Stimulated activated CD4-positive, alpha-beta T cell treated with anti-CD3 and anti-CD28 coated beads, Interleukin-2, amount 100 ng/mL, for 24 hours (primary cell): ENCODE measurements at regions not wholly inside any gene's neighbourhood (a gene's known extent, or its start where the extent isn't known, plus 50 kb on each side); places are given as distances from the start of the nearest gene placed in this dataset.

Source experiments
- DNase-seq, 2 donors: peaks; one replicate each; pipeline ENCODE4 v3.0.0-alpha.2; 2020

- no peak for DNase-seq
Measured at GRCh38 chr20:11820838-11821237, 96.9 kb upstream of the BTBD3 start.

DNA sequence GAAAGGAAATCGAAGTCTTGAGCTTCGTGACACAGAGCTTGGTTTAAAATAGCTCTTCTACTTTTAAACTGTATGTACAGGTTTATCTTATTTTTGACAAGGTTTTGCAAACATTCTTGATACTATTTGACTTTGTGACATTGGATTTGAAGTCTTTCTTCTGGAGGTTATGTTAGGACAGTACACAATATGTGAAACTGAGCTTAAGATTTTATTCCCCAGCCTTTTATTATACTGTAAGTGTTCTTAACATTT, 95.2 kb upstream of the BTBD3 start:
- DNase-seq: no peak

DNA sequence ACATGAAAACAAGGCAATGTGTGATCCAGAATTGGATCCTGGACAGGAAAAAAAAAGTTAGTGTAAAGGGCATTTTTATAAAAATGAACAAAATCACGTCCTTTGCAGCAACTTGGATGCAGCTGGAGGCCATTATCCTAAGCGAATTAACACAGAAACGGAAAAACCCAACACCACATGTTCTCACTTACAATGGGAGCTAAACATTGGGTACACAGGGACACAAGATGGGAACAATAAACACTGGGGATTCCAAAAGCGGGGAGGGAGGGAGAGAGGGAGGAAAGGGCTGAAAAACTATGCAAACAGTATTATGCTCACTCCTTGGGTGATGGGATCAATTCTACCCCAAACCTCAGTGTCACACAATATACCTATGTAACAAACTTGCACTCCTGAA, 91.4 kb upstream of the BTBD3 start:
- DNase-seq: no peak

- DNase-seq: no peak
Measured at GRCh38 chr20:11832397-11832796, 85.3 kb upstream of the BTBD3 start.

GRCh38 chr20:11832851-11833250, 84.8 kb upstream of the BTBD3 start:
- DNase-seq: no peak

GRCh38 chr20:11833825-11834224, 83.9 kb upstream of the BTBD3 start:
- no peak for DNase-seq

DNA sequence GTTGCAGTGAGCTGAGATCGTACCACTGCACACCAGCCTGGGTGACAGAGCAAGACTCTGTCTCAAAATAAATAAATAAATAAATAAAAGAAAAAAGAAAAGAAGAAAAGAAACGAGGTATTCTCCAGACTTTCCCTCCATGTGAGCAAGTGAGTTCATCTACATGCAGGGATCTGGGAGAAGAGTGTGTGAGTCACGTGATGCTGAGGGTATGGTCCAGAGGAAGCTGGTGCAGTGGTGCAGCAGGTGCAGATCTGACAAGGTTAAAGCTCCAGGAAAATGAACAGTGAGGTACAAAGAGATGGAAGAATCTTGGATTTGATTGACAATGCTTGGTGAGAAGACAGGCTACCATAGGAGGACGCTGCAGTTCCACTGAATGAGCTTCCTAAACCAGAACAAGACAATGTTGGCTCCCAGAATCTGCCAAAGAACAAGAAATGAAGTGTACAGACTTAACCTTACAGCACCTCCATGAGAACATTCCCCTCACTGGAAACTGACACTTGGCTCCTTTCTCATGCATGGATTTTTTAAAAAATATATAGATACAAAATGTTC, 79.5 kb upstream of the BTBD3 start:
- no peak for DNase-seq

DNA sequence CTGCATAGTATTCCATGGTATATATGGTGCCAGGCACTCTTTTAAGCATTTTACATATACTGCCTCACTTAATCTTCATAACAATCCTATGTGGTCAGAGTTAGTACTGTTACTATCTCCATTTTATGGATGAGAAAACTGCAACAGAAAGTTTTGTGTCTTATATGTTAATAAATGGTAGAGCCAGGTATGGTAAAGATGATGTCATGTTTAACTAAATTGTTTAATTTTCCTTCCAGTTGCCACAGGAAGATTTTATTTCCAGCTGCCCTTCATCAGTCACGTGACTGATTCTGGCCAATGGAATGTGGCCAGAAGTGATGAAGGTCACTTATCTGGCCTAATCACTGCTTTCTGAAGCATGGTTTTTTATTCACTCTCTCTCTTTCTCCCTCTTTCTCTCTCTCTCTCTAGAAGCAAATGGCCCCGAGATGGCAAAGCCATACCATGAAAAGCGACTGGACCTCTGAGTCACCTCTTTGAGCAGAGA, 75.7 kb upstream of the BTBD3 start:
- no peak for DNase-seq

DNA sequence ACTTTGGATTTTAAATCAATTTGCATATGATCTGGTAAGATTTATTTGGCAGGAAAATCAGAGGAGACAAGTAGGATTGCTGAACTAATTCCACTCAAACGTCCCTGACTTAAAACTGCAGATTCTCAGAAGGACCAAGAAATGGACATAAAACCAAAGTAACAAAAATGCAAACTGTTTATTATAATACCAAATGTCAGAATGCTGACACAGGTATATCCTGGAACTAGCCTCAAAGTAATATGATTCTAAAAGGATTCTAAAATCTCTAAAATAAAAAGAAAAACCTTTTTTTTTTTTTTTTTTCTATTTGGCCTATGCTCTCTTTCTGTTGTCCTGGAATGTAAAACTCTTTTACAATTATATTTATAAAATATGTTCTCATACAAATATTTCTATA, 74.4 kb upstream of the BTBD3 start:
- no peak for DNase-seq

GRCh38 chr20:11844691-11845090, 73.0 kb upstream of the BTBD3 start:
- no peak for DNase-seq

DNA sequence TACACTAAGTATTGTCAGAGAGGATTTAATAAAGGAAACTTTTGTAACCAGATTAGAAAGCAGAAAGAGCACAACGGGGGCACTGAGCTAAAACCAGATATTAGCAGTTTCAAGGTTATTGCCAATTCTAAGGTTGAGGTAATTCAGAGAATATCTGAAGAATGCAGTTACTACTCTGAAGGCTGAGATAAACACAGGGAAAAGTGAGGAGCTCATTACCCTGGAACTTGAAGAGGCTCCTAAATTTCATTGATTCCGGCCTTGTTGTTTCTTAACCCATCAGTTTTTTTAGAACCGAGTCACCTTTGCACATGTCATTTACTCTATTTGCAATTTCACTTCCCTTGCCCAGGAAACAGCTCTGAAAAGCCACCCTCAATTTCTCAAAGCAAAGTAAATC, 72.4 kb upstream of the BTBD3 start:
- no peak for DNase-seq

DNA sequence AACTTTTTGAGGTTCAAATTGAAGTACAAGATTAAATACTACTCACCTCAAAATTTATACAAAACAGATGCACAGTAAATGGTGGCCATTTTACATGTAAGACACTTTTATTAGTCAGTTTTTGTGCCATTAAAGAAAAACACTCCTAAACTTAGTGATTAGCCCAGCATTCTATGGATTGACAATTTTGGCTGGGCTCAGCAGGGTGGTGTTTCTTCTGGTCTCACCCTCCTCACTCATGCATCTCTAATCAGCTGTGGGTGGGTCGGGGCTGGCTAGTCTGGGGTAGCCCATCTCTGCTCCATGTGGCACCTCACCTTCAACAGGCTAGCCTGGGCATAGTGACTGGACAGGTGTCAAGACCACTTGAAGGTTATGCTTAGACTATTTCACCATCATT, 71.6 kb upstream of the BTBD3 start:
- DNase-seq: no peak

DNA sequence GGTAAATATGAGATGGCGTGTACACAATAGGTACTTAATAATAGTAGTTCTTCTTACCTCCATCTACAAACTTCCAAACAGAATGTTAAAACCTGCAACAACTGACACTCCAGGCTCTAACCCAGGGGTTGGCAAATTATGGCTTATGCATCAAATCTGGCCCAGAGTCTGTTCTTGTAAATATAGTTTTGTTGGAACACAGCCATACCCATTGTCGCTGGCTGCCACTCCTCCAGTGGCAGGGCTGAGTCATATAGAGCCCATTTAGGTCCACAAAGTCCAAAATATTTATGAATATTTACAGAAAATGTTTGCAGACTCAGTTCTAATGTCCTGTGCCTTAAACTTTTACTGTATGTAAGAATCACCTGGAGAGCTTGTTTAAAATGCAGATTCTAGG, 69.9 kb upstream of the BTBD3 start:
- DNase-seq: no peak

DNA sequence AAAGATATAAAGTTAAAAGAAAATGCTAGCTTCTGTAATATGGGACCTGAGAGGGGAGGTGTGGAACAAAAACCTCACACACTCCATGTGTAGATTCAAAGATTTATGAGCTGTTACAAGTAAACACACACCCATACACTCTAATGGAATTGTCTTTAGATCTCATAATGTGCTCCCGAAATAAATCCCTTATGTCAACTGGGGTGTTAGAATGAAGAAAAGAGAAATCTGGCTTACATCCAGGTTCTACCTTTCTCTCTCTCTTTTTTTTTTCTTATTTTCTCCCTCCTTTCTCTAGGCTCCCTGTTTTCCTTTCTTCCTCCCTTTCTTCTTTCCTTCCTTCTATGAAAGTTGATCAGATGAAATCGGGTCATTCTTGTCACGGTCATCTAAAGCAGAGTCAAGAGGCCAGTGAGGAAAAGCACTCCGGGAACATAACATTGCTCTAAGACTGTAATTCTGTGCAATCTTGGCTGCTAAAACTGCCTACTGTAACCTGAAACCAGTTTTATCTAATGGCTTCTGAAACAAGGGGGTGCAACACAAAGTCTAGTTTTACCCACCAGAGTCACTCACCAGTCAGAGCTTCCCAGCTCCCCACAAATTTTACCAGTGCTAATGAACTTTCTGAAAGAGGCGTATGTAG, 68.3 kb upstream of the BTBD3 start:
- DNase-seq: no peak

GRCh38 chr20:11849976-11850670, 67.6 kb upstream of the BTBD3 start:
- no peak for DNase-seq

DNA sequence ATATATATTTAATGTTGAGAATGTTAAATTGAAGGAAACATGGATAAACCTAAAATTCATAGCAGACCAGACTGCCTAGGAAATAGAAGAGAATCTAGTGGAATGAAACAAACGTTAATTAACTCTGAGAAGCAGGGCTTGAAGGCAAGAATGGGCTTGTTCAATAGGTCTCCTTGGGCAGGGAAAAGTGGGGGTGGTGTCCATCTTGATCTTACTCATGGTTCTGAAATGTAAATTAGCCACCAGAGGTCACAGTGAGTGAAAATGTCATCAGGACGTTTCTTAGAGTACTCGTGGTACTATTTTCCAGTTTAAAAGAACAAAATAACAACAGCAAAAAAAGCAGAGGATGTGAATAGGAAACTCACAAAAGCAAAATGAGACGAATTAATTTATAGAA, 66.8 kb upstream of the BTBD3 start:
- no peak for DNase-seq

DNA sequence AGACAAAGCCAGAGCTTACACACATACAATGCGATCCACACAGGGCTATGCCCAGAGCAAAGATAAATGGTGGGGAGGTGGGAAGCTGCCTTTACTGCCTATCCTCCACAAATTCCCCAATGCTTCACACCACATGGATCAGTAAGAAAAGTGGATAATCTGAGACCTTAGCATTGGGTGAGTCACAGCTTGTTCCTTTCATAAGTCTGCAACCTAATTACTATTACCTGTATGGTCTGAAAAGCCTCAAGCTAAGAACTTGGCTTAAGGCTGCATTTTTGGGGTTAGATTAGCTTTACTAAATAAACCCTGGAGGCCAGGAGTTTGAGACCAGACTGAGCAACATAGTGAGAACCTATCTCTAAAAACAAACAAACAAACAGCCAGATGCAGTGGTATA, 66.0 kb upstream of the BTBD3 start:
- DNase-seq: no peak

- DNase-seq: no peak
Measured at GRCh38 chr20:11852189-11852588, 65.5 kb upstream of the BTBD3 start.

GRCh38 chr20:11852811-11853210, 64.9 kb upstream of the BTBD3 start:
- DNase-seq: no peak

DNA sequence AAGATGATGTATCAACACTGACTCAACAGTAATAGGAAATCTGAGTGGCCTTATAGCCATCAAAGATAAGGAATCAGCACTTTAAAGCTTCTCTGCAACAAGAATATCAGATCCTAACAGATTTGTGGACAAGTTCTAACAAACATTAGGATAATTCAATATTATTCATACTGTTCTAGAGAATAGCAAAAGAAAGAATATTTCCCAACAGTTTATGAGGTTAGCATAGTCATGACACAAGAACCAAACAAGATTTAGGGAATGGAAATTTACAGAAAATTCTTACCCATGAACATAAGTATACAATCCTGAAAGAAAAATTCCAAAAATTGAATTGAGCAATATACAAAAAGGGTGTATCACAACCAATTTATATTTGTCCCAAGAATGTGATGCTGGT, 64.3 kb upstream of the BTBD3 start:
- no peak for DNase-seq

DNA sequence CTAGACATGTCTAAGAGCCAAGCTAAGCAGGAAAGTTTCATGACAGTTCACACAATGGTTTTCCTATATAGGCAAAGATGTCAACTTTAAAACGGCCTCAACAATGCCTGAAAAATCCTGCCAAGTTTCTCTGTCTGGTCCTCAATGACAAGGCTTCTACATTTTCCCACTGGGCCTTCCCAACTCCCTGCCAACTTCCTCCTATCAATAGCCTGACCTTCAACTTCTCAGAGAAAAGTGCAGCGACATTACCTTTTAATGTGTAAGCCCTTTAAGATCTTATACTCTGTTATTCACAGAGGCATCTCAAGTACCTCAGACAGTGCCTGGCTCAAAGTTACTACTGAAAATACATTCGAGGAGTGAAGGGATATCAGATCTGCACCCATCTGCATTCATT, 56.2 kb upstream of the BTBD3 start:
- DNase-seq: no peak

GRCh38 chr20:11867291-11867919, 50.3 kb upstream of the BTBD3 start:
- DNase-seq: no peak
